ENCODE measurements at regions not wholly inside any gene's neighbourhood (a gene's known extent, or its start where the extent isn't known, plus 50 kb on each side); places are given as distances from the start of the nearest gene placed in this dataset.

DNA sequence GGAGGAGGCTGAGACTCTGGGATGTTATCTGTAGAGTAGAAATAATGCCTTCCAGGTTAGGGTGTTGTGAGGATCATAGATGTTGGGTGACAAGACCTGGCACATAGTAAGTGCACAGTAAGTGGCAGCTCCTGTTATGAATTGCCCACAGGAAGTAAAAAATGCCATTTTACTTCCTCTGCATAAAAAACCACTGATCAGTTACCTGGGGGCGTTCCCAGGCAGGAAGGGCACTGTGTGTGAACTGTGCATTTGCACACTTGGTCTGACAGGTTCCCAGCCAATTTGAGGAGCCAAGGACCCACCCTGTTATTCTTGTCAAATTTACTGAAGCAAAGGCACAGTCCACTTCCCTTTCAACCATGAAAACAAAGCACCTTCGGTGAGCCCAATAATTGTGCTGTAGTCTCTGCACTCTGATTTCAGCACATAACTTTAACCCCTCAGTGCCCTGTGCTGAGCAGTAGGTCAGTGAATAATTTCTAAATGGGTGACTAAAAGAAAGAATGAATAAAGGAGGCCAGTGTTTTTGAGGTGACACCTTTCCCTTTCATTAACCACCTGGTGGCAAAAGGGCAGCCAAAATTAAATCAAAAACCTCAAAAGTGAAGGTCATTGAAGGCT is 85.8 kb upstream of the ARHGEF3 start:
- H3K4me3 ChIP-seq (ENCODE audit: low read depth, low read length): no peak overlapping the region
- TF ChIP-seq, protein P1, sequence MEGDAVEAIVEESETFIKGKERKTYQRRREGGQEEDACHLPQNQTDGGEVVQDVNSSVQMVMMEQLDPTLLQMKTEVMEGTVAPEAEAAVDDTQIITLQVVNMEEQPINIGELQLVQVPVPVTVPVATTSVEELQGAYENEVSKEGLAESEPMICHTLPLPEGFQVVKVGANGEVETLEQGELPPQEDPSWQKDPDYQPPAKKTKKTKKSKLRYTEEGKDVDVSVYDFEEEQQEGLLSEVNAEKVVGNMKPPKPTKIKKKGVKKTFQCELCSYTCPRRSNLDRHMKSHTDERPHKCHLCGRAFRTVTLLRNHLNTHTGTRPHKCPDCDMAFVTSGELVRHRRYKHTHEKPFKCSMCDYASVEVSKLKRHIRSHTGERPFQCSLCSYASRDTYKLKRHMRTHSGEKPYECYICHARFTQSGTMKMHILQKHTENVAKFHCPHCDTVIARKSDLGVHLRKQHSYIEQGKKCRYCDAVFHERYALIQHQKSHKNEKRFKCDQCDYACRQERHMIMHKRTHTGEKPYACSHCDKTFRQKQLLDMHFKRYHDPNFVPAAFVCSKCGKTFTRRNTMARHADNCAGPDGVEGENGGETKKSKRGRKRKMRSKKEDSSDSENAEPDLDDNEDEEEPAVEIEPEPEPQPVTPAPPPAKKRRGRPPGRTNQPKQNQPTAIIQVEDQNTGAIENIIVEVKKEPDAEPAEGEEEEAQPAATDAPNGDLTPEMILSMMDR (IDR thresholded peaks at IDR 0.05; ENCODE audit: insufficient read depth, low read depth, low read length): no peak
- no peak for DNase-seq (ENCODE audit: low read depth)

DNA sequence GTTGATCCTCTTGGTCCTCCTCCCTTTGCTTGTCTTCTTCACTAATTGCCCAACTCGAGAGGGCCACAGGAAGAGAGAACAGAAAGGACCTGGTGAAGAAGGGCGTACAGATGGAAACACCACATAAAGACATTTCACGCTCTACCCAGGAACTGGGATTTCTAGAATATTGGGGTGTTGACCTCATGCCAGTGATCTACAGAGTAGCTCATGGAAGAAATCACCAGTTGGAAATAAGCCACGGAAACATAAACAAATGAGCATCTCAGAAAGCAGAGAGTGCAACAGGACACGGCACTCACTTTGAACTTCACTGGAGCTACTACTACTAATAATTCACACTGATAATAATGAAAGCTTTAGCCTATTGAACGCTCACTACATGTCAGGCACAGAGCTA is 84.6 kb upstream of the ARHGEF3 start:
- DNase-seq (ENCODE audit: low read depth): no peak
- TF ChIP-seq, protein P1 (IDR thresholded peaks at IDR 0.05; ENCODE audit: insufficient read depth, low read depth, low read length): no peak
- H3K4me3 ChIP-seq (ENCODE audit: low read depth, low read length): no peak overlapping the region

DNA sequence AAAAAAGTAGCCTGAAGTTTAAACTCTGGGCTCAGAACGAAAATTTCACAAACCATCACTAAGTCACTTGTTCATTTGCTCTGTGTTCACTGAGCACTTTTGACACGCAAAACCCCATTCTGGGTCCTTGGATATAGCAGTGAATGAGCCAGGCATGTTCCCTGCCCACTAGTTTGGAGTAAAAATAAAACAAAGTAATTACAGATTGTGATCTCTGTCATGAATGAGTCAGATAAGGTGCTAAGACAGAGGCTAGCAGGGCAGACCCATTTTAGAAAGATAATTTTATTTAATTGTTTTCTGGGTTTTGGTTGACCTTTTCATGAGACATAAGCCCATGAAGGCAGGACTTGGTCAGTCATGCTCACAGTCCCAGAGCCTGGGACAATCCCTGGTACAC is 84.1 kb upstream of the ARHGEF3 start:
- TF ChIP-seq, protein P1 (IDR thresholded peaks at IDR 0.05; ENCODE audit: insufficient read depth, low read depth, low read length): no peak
- DNase-seq (ENCODE audit: low read depth): no peak
- H3K4me3 ChIP-seq (ENCODE audit: low read depth, low read length): no peak overlapping the region

DNA sequence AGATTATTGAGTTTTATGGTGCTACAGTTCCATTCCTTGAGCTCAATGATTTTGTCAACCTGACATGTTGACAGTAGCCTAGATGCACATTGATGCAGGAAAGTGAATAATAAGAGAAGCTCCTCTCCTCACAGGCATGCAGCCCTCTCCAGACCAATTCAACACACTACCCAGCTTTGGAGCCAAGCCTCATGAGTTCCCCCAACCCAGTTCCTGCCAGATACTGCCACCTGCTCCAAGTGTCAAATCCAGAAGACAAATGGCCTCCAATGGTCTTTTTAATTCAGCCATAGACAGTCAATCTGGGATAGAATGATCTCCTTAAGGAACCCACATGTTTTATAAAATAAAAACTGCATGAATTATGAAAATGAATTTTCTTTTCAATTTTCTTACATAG is 83.7 kb upstream of the ARHGEF3 start:
- no peak overlapping the region for H3K4me3 ChIP-seq (ENCODE audit: low read depth, low read length)
- DNase-seq (ENCODE audit: low read depth): no peak
- TF ChIP-seq, protein P1 (IDR thresholded peaks at IDR 0.05; ENCODE audit: insufficient read depth, low read depth, low read length): no peak

DNA sequence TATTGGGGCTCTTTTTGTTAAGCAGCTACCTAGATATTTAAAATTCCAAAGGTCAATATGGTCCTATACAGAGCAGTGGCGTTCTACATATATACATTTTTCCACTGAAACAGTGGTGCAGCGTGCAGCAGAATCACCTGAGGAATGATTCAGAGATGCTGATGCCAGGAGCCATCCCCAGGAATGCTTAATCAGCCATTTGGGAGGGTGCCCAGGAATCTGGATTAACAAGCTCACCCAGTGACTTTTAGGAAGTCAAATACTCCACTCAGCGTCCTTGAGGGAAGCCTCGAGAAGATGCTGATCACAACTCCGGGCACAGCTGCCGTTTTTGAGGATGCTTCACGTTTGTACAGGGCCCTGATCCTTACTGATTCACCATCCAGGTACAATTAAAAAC is 82.6 kb upstream of the ARHGEF3 start:
- TF ChIP-seq, protein P1 (IDR thresholded peaks at IDR 0.05; ENCODE audit: insufficient read depth, low read depth, low read length): no peak
- no peak for DNase-seq (ENCODE audit: low read depth)
- no peak overlapping the region for H3K4me3 ChIP-seq (ENCODE audit: low read depth, low read length)

DNA sequence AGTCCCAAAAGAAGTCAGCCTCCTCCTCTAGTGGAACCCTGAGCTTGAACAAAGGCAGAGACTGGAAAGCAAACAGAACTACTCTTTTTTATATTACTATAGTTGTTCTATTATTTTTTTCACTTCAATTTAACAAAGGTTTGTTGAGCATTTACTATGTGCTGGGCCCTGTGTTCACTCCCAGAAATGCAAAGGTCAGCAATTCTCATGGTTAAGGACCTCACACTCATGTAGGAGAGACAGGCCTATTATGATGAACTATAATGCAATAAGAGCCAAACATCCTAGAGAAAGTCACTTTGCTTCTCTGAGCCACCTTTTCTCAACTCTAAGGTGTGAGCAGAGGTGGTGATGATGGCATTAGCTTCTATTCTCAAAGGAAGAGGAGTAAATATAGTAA is 82.1 kb upstream of the ARHGEF3 start:
- no peak overlapping the region for H3K4me3 ChIP-seq (ENCODE audit: low read depth, low read length)
- TF ChIP-seq, protein P1 (IDR thresholded peaks at IDR 0.05; ENCODE audit: insufficient read depth, low read depth, low read length): no peak
- no peak for DNase-seq (ENCODE audit: low read depth)

DNA sequence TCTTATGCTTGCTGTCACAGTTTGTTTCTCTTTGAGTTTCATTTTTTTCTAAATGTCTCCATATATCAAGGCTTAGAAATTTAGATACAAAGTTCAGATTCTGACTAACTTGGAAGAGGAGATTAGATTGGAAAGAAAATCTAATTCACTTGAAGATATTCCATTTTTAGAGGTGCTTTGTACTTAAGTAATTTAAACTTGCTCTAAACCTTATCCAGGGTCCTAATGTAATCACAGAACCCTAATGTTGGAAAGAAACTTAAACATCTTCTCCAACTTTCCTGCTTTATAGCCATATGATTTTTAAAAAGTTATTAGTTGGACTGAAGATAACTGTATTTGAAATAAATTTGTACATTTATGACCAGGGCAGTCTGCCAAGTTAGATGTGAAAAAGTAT is 81.1 kb upstream of the ARHGEF3 start:
- no peak overlapping the region for H3K4me3 ChIP-seq (ENCODE audit: low read depth, low read length)
- DNase-seq (ENCODE audit: low read depth): no peak
- TF ChIP-seq, protein P1 (IDR thresholded peaks at IDR 0.05; ENCODE audit: insufficient read depth, low read depth, low read length): no peak
